Keratinocyte (primary cell): ENCODE measurements at regions not wholly inside any gene's neighbourhood (a gene's known extent, or its start where the extent isn't known, plus 50 kb on each side); places are given as distances from the start of the nearest gene placed in this dataset.

ENCODE experiments used
- CTCF ChIP-seq, 3 experiments: IDR thresholded peaks in 1 of 3; conservative IDR thresholded peaks in 1 of 3; optimal IDR thresholded peaks in 1 of 3; 2 replicates in 2 of 3; 3 replicates in 1 of 3; pipeline versions ENCODE3 to v1.5.1; 2011; ENCODE audit warnings: low read length in 3 of 3, mild to moderate bottlenecking in 3 of 3, moderate library complexity in 2 of 3, control low read depth in 1 of 3, inconsistent platforms in 1 of 3; ENCODE audit not compliant: insufficient read depth in 2 of 3; ENCODE audit errors: extremely low read depth in 1 of 3
- EZH2 ChIP-seq: IDR thresholded peaks from one replicate; pipeline ENCODE4 v1.6.1; 2012; ENCODE audit warnings: inconsistent platforms, mild to moderate bottlenecking, low read length, moderate library complexity

GRCh38 chr3:146770881-146771280, 165.7 kb upstream of the PLSCR5 start:
- no peak for TF ChIP-seq CTCF (optimal IDR thresholded peaks at IDR 0.05 in 1 of 3, IDR thresholded peaks at IDR 0.05 in 1 of 3, conservative IDR thresholded peaks at IDR 0.05 in 1 of 3; ENCODE audit: extremely low read depth in 1 of 3, insufficient read depth in 2 of 3, low read length in 3 of 3)
- TF ChIP-seq EZH2 = no peak
